ENCODE measurements at regions not wholly inside any gene's neighbourhood (a gene's known extent, or its start where the extent isn't known, plus 50 kb on each side); places are given as distances from the start of the nearest gene placed in this dataset.

DNA sequence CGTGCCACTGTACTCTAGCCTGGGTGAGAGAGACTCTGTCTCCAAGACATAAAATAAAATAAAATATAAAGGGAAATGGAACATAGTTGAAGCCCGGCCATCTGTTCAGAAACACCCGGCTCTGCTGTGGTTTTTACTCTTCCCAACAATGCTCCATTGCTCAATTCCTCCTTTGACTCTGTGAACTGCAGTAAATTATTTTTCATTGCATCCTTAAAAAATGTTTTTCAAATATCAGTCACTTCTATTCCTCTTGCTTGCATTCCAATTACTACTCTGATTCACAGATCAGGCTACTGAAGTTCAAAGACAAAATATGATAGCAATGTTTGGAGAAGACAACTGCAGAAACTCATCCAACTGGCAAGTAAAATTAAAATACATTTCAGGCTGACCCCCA is 983.0 kb downstream of the SORCS1 start:
- FAIRE-seq (no peak), DNase-seq (ENCODE audit: low read depth in 1 of 2, low spot score in 2 of 2) (no peak)
- Histone ChIP-seq H3K79me1 (ENCODE audit: low read depth, low read length) (no peaks in the 10 kb centered on the region), H4K91ac (replicated peaks; ENCODE audit: insufficient read length, low read length) (no peak overlapping the region), H3K4me2 (ENCODE audit: insufficient read depth in 1 of 2, low read depth in 2 of 2, low read length in 2 of 2) (no peak overlapping the region), H3K18ac (ENCODE audit: extremely low read depth, low read length) (no peak overlapping the region), H3K4me3 (ENCODE audit: extremely low read depth in 1 of 4, insufficient read depth in 2 of 4, low read depth in 3 of 4, low read length in 4 of 4) (no peak overlapping the region), H3K27me3 (replicated peaks in 1 of 4; ENCODE audit: control insufficient read depth in 3 of 4, extremely low read depth in 1 of 4, insufficient read depth in 3 of 4, low read length in 3 of 4) (no peaks in the 10 kb centered on the region), H4K8ac (ENCODE audit: extremely low read depth, insufficient read depth, low read length) (no peak overlapping the region), H2BK12ac (ENCODE audit: low read depth, low read length) (no peak overlapping the region), H3K23ac (ENCODE audit: insufficient read length) (no peak overlapping the region), H3K23me2 (ENCODE audit: low read depth, low read length) (no peaks in the 10 kb centered on the region), H4K5ac (ENCODE audit: insufficient read length, low read depth, low read length) (no peak overlapping the region), H2AFZ (ENCODE audit: low read length) (no peak overlapping the region), H3K56ac (replicated peaks; ENCODE audit: insufficient read length, low read depth, low read length) (no peak overlapping the region), H3K14ac (ENCODE audit: insufficient read length) (no peak overlapping the region), H3K9me3 (ENCODE audit: insufficient read depth in 2 of 2, low read depth in 1 of 2, low read length in 1 of 2) (no peaks in the 10 kb centered on the region), H2BK15ac (ENCODE audit: low read length) (no peak overlapping the region), H3K4ac (replicated peaks; ENCODE audit: insufficient read length, low read depth, low read length) (no peak overlapping the region), H2BK5ac (ENCODE audit: low read depth, low read length) (no peak overlapping the region), H3K79me2 (ENCODE audit: control insufficient read depth in 1 of 2, insufficient read depth in 2 of 2, low read length in 2 of 2) (no peaks in the 10 kb centered on the region), H3K9ac (replicated peaks in 1 of 4; ENCODE audit: extremely low read depth in 1 of 4, low read depth in 3 of 4, low read length in 3 of 4) (no peak overlapping the region), H2AK5ac (ENCODE audit: low read depth, low read length) (no peak overlapping the region), H2BK120ac (replicated peaks; ENCODE audit: low read depth, low read length) (no peak overlapping the region), H3K36me3 (ENCODE audit: control insufficient read depth in 2 of 4, insufficient read depth in 4 of 4, low read length in 3 of 4) (no peaks in the 10 kb centered on the region), H4K20me1 (replicated peaks in 1 of 2; ENCODE audit: control insufficient read depth in 1 of 2, insufficient read depth in 2 of 2, low read length in 2 of 2) (no peaks in the 10 kb centered on the region), H3K27ac (ENCODE audit: low read depth, low read length) (no peak overlapping the region), H3K4me1 (replicated peaks in 1 of 4; ENCODE audit: control insufficient read depth in 3 of 4, insufficient read depth in 4 of 4, low read length in 3 of 4) (no peaks in the 10 kb centered on the region), H2BK20ac (ENCODE audit: low read length) (no peak overlapping the region)
- no peak for TF ChIP-seq POLR2AphosphoS5 (IDR thresholded peaks at IDR 0.05; ENCODE audit: low read depth, low read length)
- no peak for TF ChIP-seq JUND (IDR thresholded peaks at IDR 0.05; ENCODE audit: low read length)
- no peak for TF ChIP-seq EP300 (IDR thresholded peaks at IDR 0.05; ENCODE audit: borderline replicate concordance in 1 of 2, low read depth in 2 of 2, low read length in 2 of 2)
- no peak for TF ChIP-seq USF2 (IDR thresholded peaks at IDR 0.05; ENCODE audit: low read length)
- ChIA-PET POLR2A (ENCODE audit: partially characterized antibody) (no interaction called here), CTCF (ENCODE audit: partially characterized antibody) (interaction anchor here (1.3 kb wide), 1 partner anchor 207 kb away, joined by 3 read pairs; no protein-coding TSS in a partner anchor)
- WGBS, 2 experiments (ENCODE audit: extremely low coverage in 1 of 2, insufficient coverage in 1 of 2, insufficient read length in 1 of 2, insufficient replicate concordance in 2 of 2, low coverage in 1 of 2, low lambda C conversion rate in 2 of 2, missing lambda C conversion rate in 1 of 2) = 91% methylated on average over 3 of the region's 3 CpGs; no CpG with 5 or more reads in 1 of the 2 experiments
